WTC11 (cell line): ENCODE measurements at regions not wholly inside any gene's neighbourhood (a gene's known extent, or its start where the extent isn't known, plus 50 kb on each side); places are given as distances from the start of the nearest gene placed in this dataset.

Experiments
- CREB1 ChIP-seq: sonication (generic); formaldehyde crosslinking; IDR thresholded peaks from 2 replicates; pipeline ENCODE4 v1.8.0; 2023; ENCODE audit warnings: mild to moderate bottlenecking, missing genetic modification reagents
- ESRRA ChIP-seq: sonication (generic); formaldehyde crosslinking; IDR thresholded peaks from 2 replicates; pipeline ENCODE4 v1.8.1; 2022; ENCODE audit warnings: mild to moderate bottlenecking, missing genetic modification reagents, borderline replicate concordance
- MYBL2 ChIP-seq: sonication (generic); formaldehyde crosslinking; IDR thresholded peaks from 2 replicates; pipeline ENCODE4 v1.8.1; 2023; ENCODE audit warnings: mild to moderate bottlenecking, moderate library complexity, missing genetic modification reagents
- NFATC4 ChIP-seq: fragments of 250-450 bp; sonication (Bioruptor Pico); IDR thresholded peaks from 2 replicates; pipeline ENCODE4 v1.9.0; 2021; ENCODE audit warnings: mild to moderate bottlenecking
- RORB ChIP-seq: fragments of 250-450 bp; sonication (Bioruptor Pico); IDR thresholded peaks from 2 replicates; pipeline ENCODE4 v1.9.0; 2021; ENCODE audit warnings: mild to moderate bottlenecking
- SP1 ChIP-seq: sonication (generic); formaldehyde crosslinking; conservative IDR thresholded peaks from 2 replicates; pipeline ENCODE4 v1.8.1; 2022; ENCODE audit warnings: missing genetic modification reagents
- ZNF232 ChIP-seq: sonication (generic); formaldehyde crosslinking; IDR thresholded peaks from 2 replicates; pipeline ENCODE4 v1.8.0; 2022; ENCODE audit warnings: mild to moderate bottlenecking, missing genetic modification reagents
- TF ChIP-seq, protein P1 (sequence below): fragments of 200-600 bp; IDR thresholded peaks from 2 replicates; pipeline ENCODE4 v1.8.0; 2022; ENCODE audit warnings: antibody characterized with exemption
- TF ChIP-seq, protein P2 (sequence below): sonication (generic); formaldehyde crosslinking; IDR thresholded peaks from 2 replicates; pipeline ENCODE4 v1.8.0; 2022; ENCODE audit warnings: mild to moderate bottlenecking, missing genetic modification reagents
- TF ChIP-seq, protein P3 (sequence below): sonication (generic); formaldehyde crosslinking; IDR thresholded peaks from 2 replicates; pipeline ENCODE4 v1.8.0; 2022; ENCODE audit warnings: mild to moderate bottlenecking, missing genetic modification reagents
- TF ChIP-seq, protein P4 (sequence below): sonication (generic); formaldehyde crosslinking; IDR thresholded peaks from 2 replicates; pipeline ENCODE4 v1.8.0; 2023; ENCODE audit warnings: missing genetic modification reagents, mild to moderate bottlenecking, borderline replicate concordance

DNA sequence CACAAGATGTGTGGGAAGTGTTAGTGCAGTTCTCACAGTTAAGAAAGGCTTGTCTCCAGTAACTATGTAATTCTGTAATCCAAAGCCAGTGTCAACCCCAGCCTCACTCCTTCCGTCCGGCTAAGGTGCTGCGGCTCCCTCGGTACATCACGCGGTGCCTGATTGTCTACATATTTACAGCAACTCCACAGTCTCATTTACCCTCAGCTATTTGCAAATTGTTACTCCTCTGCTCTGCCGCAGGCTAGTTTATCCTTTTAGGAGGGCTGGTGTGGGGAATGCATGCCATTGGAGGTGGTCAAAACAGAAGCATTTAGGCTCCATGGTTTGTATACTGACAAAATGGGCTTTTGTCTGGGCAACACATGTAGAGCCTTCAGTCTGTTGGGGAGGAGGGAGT is 358.3 kb downstream of the METTL15 start:
- TF ChIP-seq CREB1, result no peak
- TF ChIP-seq, protein P1, sequence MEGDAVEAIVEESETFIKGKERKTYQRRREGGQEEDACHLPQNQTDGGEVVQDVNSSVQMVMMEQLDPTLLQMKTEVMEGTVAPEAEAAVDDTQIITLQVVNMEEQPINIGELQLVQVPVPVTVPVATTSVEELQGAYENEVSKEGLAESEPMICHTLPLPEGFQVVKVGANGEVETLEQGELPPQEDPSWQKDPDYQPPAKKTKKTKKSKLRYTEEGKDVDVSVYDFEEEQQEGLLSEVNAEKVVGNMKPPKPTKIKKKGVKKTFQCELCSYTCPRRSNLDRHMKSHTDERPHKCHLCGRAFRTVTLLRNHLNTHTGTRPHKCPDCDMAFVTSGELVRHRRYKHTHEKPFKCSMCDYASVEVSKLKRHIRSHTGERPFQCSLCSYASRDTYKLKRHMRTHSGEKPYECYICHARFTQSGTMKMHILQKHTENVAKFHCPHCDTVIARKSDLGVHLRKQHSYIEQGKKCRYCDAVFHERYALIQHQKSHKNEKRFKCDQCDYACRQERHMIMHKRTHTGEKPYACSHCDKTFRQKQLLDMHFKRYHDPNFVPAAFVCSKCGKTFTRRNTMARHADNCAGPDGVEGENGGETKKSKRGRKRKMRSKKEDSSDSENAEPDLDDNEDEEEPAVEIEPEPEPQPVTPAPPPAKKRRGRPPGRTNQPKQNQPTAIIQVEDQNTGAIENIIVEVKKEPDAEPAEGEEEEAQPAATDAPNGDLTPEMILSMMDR, result no peak
- TF ChIP-seq MYBL2 (CRISPR knock-in tag), result no peak
- TF ChIP-seq, protein P2, sequence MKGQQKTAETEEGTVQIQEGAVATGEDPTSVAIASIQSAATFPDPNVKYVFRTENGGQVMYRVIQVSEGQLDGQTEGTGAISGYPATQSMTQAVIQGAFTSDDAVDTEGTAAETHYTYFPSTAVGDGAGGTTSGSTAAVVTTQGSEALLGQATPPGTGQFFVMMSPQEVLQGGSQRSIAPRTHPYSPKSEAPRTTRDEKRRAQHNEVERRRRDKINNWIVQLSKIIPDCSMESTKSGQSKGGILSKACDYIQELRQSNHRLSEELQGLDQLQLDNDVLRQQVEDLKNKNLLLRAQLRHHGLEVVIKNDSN (CRISPR knock-in tag), result no peak
- TF ChIP-seq, protein P3, sequence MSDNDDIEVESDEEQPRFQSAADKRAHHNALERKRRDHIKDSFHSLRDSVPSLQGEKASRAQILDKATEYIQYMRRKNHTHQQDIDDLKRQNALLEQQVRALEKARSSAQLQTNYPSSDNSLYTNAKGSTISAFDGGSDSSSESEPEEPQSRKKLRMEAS (CRISPR knock-in tag), result no peak
- TF ChIP-seq ESRRA (CRISPR knock-in tag), result no peak
- TF ChIP-seq SP1 (CRISPR knock-in tag), result no peak
- no peak for TF ChIP-seq RORB (CRISPR knock-in tag)
- TF ChIP-seq, protein P4, sequence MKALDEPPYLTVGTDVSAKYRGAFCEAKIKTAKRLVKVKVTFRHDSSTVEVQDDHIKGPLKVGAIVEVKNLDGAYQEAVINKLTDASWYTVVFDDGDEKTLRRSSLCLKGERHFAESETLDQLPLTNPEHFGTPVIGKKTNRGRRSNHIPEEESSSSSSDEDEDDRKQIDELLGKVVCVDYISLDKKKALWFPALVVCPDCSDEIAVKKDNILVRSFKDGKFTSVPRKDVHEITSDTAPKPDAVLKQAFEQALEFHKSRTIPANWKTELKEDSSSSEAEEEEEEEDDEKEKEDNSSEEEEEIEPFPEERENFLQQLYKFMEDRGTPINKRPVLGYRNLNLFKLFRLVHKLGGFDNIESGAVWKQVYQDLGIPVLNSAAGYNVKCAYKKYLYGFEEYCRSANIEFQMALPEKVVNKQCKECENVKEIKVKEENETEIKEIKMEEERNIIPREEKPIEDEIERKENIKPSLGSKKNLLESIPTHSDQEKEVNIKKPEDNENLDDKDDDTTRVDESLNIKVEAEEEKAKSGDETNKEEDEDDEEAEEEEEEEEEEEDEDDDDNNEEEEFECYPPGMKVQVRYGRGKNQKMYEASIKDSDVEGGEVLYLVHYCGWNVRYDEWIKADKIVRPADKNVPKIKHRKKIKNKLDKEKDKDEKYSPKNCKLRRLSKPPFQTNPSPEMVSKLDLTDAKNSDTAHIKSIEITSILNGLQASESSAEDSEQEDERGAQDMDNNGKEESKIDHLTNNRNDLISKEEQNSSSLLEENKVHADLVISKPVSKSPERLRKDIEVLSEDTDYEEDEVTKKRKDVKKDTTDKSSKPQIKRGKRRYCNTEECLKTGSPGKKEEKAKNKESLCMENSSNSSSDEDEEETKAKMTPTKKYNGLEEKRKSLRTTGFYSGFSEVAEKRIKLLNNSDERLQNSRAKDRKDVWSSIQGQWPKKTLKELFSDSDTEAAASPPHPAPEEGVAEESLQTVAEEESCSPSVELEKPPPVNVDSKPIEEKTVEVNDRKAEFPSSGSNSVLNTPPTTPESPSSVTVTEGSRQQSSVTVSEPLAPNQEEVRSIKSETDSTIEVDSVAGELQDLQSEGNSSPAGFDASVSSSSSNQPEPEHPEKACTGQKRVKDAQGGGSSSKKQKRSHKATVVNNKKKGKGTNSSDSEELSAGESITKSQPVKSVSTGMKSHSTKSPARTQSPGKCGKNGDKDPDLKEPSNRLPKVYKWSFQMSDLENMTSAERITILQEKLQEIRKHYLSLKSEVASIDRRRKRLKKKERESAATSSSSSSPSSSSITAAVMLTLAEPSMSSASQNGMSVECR, result no peak
- no peak for TF ChIP-seq ZNF232
- TF ChIP-seq NFATC4 (CRISPR knock-in tag), result no peak
